Osteoblast (primary cell): ENCODE measurements at regions not wholly inside any gene's neighbourhood (a gene's known extent, or its start where the extent isn't known, plus 50 kb on each side); places are given as distances from the start of the nearest gene placed in this dataset.

ENCODE experiments used
- DNase-seq: peaks from one replicate; pipeline ENCODE4 v3.0.0; 2011; ENCODE audit warnings: low spot score, mixed read lengths; ENCODE audit not compliant: insufficient read length; ENCODE audit errors: missing footprints
- H2AFZ ChIP-seq: 2 replicates; pipeline ENCODE4 v1.6.0; 2011; ENCODE audit warnings: mild to moderate bottlenecking, low read length
- H3K27ac ChIP-seq: 2 replicates; pipeline ENCODE4 v1.5.1; 2011; ENCODE audit warnings: mild to moderate bottlenecking, low read depth, low read length, moderate library complexity
- H3K27me3 ChIP-seq: 2 replicates; pipeline ENCODE4 v1.6.0; 2012; ENCODE audit warnings: mild to moderate bottlenecking, control low read depth, inconsistent platforms, low read length, moderate library complexity; ENCODE audit not compliant: insufficient read depth
- H3K36me3 ChIP-seq: 2 replicates; pipeline ENCODE4 v1.5.1; 2011; ENCODE audit warnings: mild to moderate bottlenecking, low read length, control low read depth, moderate library complexity; ENCODE audit not compliant: insufficient read depth
- H3K4me1 ChIP-seq: 2 replicates; pipeline ENCODE4 v1.5.1; 2011; ENCODE audit warnings: mild to moderate bottlenecking, low read length, control low read depth, moderate library complexity; ENCODE audit not compliant: insufficient read depth
- H3K4me2 ChIP-seq: 2 replicates; pipeline ENCODE4 v1.6.0; 2011; ENCODE audit warnings: mild to moderate bottlenecking, low read length; ENCODE audit not compliant: insufficient read depth
- H3K4me3 ChIP-seq: fragments of 200-600 bp; sonication (generic); 3 replicates; pipeline ENCODE4 v1.5.1; 2012; ENCODE audit warnings: mild to moderate bottlenecking, low read length, inconsistent platforms; ENCODE audit not compliant: insufficient read depth
- H3K79me2 ChIP-seq: 2 replicates; pipeline ENCODE4 v1.6.0; 2012; ENCODE audit warnings: mild to moderate bottlenecking, low read length, control low read depth, inconsistent platforms; ENCODE audit not compliant: insufficient read depth
- H3K9me3 ChIP-seq: 2 replicates; pipeline ENCODE4 v1.5.1; 2011; ENCODE audit warnings: low read depth, low read length, control low read depth
- H4K20me1 ChIP-seq: 2 replicates; pipeline ENCODE4 v1.6.0; 2012; ENCODE audit warnings: mild to moderate bottlenecking, low read length, control low read depth; ENCODE audit not compliant: insufficient read depth
- CTCF ChIP-seq: IDR thresholded peaks from 2 replicates; pipeline ENCODE4 v1.5.1; 2011; ENCODE audit warnings: mild to moderate bottlenecking, low read depth, low read length, moderate library complexity; ENCODE audit errors: extremely low read depth

DNA sequence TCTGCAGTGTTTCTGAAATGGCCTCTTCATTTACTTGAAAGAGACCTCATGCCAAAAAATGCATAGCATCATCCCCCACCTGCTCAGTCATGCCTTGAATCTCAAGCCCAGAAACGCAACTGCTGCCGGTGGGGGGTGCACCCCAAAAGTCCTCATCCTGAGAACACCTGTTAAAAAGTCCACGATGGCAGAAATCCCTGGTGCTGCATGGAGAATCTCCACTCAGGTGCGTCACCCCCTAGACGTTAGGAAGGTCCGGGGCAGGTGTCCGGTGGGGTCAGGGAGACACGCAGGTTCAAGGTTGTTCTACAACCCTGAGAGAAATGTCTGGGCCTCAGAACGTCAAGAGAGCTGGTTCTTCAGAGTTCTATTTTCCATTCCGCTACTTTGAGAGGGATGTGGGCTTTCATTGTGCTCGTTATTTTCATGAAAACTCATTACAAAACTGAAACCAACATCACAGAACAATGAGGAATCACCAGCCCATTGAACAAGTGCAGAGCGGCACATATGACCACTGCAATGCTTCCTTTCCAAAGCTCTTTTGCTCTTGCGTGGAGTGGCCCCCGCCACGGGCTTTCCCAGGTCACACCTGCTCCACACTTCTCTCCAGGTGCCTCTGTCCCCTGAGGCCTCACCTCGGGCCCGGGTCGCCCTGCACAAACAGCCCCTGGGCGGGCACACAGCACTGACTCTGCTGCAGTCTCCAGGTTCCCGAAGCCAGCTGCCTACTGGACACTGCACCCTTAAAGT, 201.9 kb downstream of the TOMM20 start:
- Histone ChIP-seq H3K27me3 (no peaks in the 10 kb centered on the region), H3K27ac (peak overlapping the region; percentile 94), H4K20me1 (no peaks in the 10 kb centered on the region), H3K4me1 (peaks cover 11% of the 10 kb centered on the region), H3K36me3 (no peaks in the 10 kb centered on the region), H3K4me2 (peak overlapping the region; percentile 33), H3K79me2 (no peaks in the 10 kb centered on the region), H3K9me3 (no peaks in the 10 kb centered on the region), H2AFZ (no peak overlapping the region), H3K4me3 (no peak overlapping the region)
- DNase-seq = no peak
- TF ChIP-seq CTCF = no peak

DNA sequence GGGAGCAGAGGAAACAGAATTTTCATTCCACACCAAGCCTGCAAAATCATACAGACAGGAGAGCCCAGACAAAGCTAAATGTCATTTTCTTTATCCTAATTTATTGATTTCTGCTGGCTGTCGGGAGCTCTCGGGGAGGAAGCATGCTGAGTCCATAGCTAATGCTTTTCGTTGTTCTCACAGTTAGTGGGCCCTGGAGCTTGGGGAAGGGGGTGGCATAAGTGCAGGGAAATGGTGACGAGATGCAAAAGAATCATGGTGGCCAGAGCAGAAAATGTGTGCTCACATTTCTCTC, 202.4 kb downstream of the TOMM20 start:
- no peak for TF ChIP-seq CTCF
- no peaks in the 10 kb centered on the region for H3K79me2 ChIP-seq
- peak overlapping the region; percentile 33 for H3K4me2 ChIP-seq
- H3K4me1 ChIP-seq = peaks cover 15% of the 10 kb centered on the region
- H3K4me3 ChIP-seq = no peak overlapping the region
- no peak overlapping the region for H2AFZ ChIP-seq
- H3K36me3 ChIP-seq = no peaks in the 10 kb centered on the region
- H3K9me3 ChIP-seq = no peaks in the 10 kb centered on the region
- peak overlapping the region; percentile 94 for H3K27ac ChIP-seq
- no peaks in the 10 kb centered on the region for H3K27me3 ChIP-seq
- no peaks in the 10 kb centered on the region for H4K20me1 ChIP-seq
- DNase-seq = no peak

DNA sequence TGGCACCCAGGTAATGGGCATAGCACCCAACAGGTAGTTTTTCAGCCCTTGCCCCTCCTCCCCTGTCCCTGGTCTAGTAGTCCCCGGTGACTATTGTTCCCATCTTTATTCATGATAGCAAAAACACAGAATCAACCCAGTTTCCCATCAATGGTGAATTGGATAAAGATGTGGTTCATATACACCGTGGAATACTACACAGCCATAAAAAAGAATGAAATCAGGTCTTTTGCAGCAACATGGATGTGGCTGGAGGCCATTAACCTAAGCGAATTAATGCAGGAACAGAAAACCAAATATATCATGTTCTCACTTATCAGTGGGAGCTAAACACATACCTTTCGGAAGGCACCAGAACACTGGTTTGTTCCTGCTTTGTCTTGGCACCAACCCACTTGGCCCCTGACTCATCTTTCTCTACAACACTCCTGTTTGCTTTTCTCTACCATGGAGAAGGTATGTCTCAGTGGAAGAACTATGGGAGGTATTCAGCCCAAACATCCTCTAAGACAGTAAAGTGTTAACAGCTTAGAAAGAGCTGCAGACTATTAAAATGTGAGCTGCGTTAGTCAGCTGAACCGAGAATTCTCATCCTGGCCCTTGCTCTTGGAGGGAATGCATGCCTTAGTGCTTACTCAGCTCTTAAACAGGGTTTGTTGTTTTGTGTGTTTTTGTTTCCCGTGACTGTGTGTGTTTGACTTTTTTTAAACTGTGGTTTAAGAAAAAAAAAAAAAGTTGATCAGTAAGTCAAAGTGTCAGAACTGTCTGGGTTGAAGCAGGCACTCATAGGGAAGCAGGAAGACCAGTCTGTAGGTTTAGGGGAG, 203.0 kb downstream of the TOMM20 start:
- Histone ChIP-seq H3K27me3 (no peaks in the 10 kb centered on the region), H3K4me2 (peak overlapping the region; percentile 33), H3K36me3 (no peaks in the 10 kb centered on the region), H4K20me1 (no peaks in the 10 kb centered on the region), H3K9me3 (no peaks in the 10 kb centered on the region), H3K4me1 (peaks cover 19% of the 10 kb centered on the region), H3K27ac (peak overlapping the region; percentile 94), H3K79me2 (no peaks in the 10 kb centered on the region), H3K4me3 (no peak overlapping the region), H2AFZ (no peak overlapping the region)
- TF ChIP-seq CTCF = no peak
- peak; percentile 95 for DNase-seq
